ENCODE measurements at regions not wholly inside any gene's neighbourhood (a gene's known extent, or its start where the extent isn't known, plus 50 kb on each side); places are given as distances from the start of the nearest gene placed in this dataset.

DNA sequence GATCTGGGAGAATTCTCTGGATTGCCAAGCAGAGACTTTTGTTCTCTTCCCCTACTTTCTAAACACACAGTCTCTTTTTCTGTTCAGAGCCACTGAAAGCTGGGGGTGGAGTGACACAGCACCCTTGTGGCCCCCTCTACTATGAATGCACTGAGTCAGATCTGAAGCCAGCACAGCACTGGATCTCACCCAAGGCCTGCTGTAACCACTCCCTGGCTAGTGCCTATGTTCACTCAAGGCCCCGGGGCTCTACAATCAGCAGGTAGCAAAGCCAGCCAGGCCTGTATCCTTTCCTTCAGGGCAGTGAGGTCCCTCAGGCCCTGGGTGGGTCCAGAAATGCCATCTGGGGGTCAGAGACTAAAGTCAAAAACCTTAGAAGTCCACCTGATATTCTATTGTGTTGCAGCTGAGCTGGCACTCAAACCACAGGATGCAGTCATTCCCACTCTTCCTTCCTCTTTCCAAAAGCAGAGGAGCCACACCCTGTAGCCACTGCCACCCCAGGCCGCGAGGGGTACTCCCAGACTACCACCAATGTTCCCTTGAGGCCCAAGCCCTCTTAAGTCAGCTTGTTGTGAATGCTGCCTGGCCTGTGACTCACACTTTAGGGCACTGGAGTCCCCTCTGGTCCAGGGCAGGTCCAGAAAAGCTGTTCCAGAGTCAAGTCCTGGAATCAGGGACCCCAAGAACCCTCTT, 110.1 kb upstream of the RXFP2 start:
- DNase-seq (ENCODE audit: low read depth, low spot score): no peak
- in situ Hi-C loops (cut with HindIII; ENCODE audit: low pct_unique_long_range_greater_than_20kb, low sequenced_read_pairs): no loop called here

DNA sequence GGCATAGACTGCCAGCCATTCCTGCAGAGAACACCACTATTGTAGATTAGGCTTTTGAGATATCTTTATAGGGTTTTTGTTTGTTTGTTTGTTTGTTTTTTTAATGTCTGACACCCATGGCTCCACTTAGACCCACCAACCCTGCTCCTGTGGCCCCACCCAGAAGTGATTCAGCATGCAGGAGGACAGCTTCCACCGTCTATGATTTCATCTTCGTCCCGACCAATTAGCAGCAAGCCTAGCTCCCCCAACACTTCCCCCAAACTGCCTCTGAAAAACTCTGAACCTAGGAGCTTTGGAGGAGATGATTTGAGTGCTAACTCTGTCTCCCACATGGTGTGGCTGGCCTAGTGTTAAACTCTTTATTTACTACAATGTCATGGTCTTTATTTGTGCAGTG, 108.3 kb upstream of the RXFP2 start:
- DNase-seq (ENCODE audit: low read depth, low spot score): no peak
- in situ Hi-C loops (cut with HindIII; ENCODE audit: low pct_unique_long_range_greater_than_20kb, low sequenced_read_pairs): no loop called here

DNA sequence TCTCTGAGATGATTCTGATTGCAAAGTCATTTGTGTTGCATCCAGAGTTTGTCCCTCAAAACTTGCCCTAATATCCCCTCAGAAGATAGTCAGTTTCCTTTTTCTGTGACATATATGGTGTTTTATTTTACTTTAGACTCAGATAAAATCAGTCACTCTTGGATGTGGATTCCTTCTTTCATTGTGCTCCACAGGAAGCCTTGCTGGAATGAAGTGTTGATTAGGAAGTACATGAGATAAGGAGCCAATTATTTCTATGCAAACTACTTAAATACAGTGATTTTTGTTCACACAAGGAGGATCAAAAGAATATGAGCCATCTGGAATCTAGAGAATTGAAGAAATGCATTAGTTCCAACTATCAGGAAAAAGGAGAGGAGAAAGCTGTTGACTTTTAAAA, 107.6 kb upstream of the RXFP2 start:
- no peak for DNase-seq (ENCODE audit: low read depth, low spot score)
- in situ Hi-C loops (cut with HindIII; ENCODE audit: low pct_unique_long_range_greater_than_20kb, low sequenced_read_pairs): no loop called here

DNA sequence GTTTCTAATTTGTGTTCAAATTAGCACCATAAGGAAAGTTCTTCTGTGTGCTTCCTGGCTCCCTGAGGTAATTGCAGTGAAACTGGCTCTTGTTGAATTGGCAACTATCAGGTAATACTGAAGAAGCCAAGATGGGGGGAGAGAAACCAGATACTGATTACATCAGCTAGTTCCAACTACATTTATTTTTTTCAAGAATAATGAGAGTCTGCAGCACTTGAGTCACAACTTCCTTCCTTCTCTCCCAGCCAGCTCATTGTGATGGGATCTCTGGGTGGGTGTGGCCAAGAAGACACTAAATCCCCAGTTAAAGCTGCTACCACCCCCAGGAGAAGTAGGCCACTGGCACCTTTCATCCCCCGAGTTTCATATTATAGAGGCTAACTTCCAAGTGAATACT, 100.7 kb upstream of the RXFP2 start:
- no peak for DNase-seq (ENCODE audit: low read depth, low spot score)
- in situ Hi-C loops (cut with HindIII; ENCODE audit: low pct_unique_long_range_greater_than_20kb, low sequenced_read_pairs): no loop called here

DNA sequence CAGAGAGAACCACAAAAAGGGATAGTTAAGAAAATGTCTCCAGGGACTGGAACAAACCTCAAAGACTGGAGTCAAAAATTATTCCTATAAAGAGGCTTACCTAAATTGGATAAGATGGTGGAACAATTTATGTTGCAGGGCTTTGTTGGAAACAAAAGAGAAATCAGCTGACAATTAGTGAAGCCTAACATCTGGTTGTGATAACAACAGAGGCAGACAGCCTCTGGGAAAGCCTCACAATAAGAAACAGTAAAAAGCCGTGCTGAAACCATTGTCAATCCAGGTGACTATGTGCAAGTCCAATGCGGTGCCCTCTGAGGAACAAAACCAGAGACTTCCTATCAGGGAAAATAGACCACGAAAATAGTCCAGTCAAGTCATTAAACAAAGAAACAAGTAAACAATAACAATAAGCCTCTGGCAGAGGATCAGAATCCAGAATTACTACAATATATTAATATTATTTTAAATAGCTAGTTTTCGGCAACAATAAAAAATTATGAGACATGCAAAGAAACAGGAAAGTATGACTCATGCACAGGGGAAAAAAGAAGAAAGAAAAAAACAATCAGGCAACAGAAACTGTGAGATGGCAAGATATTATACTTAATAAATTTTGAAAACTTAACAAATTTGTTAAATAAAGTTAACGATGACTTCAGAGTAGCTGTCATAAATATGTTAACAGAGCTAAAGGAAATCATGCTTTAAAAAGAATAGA, 99.7 kb upstream of the RXFP2 start:
- no peak for DNase-seq (ENCODE audit: low read depth, low spot score)

DNA sequence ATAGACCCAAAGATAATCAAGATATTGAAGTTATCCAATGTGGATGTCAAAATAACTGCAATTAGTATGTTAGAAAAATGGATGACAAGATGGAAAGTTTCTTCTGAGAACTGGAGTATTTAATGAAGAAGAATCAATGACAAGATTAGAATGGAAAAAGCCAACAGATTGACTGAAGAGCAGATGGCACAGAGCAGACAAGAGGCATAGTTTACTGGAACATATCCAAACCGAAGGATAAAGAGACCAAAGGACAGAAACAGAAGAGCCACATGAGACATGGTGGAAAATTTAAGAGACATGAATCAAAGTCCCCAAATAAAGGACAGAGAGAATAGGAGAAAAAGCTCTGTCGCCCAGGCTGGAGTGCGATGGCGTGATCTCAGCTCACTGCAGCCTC, 89.6 kb upstream of the RXFP2 start:
- in situ Hi-C loops (cut with HindIII; ENCODE audit: low pct_unique_long_range_greater_than_20kb, low sequenced_read_pairs): no loop called here
- no peak for DNase-seq (ENCODE audit: low read depth, low spot score)

More for the DNA sequence above, 99.7 kb upstream of the RXFP2 start:
- in situ Hi-C loops (cut with HindIII; ENCODE audit: low pct_unique_long_range_greater_than_20kb, low sequenced_read_pairs): no loop called here

DNA sequence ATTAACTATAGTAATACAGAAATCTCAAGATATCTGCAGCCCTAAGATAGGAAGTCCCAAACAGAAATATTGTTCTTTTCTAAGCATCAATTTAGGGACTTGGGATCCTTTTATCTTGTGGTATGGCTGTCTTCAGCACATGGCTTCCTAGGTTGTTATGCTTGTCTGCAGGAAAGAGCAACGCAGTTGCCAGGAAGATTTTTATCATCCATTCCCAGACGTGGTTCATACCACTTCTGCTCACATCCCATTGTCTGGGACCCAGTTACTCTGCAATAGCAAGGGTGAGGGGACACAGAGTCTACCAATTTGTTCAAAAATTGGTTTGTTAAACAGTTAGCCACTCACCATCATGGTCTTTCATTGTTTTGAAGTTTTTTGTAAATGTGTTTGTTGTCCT, 85.6 kb upstream of the RXFP2 start:
- in situ Hi-C loops (cut with HindIII; ENCODE audit: low pct_unique_long_range_greater_than_20kb, low sequenced_read_pairs): no loop called here
- no peak for DNase-seq (ENCODE audit: low read depth, low spot score)

DNA sequence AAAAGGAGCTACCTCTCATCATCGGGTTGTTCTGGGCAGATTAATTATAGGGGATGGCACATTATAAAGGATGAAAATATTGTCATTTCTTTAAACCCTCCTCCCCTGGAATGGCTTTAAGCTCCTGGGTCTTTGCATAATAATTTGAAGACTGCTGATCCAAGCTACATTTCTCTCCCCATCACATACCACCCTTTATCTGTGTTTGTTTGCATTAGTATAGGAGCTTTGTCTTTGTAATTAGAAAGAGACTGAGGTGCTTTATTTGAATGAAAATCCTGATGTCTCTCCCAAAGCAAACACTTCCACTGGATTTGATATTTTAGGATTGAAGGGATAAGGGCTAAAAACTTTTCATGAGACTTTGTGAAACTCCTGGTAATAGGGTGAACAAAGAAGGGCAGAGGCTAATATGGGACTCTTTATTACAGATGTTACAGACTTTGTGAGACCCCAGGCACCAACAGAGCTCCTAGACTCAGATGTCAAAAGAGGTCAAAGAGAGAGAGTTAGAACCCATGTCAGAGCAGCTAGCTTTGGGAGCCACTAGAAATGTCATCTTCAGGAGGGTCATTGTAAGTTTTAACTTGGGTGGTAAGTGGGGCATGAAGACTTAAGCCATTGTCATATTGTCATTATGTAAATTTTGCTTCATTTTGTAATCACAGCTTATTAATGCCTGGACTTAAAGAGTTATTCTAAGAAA, 75.3 kb upstream of the RXFP2 start:
- in situ Hi-C loops (cut with HindIII; ENCODE audit: low pct_unique_long_range_greater_than_20kb, low sequenced_read_pairs): no loop called here
- no peak for DNase-seq (ENCODE audit: low read depth, low spot score)

DNA sequence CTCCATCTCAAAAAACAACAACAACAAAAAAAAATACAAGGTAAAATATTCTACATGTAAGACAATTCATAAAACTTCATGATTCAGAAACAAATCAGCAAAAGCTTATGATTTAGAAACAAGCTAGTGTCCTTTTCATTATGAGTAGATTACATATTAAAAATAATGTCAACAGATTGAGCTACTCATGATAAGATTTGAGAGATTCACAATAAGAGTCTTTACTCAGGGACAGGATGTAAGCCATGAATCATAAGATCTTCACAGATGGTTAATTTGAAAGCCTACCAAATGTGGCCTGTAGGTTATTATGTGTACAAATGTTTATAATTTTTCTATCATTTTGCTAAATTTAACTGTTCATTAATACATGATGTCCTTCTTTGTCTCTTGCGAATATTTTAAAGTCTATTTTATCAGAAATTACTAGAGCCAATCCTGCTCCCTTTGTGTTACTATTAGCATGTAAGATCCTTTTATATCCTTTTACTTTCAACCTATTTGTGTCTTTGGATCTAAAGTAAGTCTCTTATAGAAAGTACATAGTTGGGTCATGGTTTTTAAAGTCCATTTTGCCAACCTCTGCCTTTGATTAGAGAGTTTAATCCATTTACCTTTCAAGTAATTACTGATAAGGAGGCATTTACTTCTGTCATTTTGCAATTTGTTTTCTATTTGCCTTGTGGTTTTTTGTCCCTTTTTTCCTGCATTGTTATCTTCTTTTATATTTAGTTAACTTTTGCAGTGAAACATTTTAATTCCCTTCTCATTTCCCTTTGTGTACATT, 68.3 kb upstream of the RXFP2 start:
- in situ Hi-C loops (cut with HindIII; ENCODE audit: low pct_unique_long_range_greater_than_20kb, low sequenced_read_pairs): no loop called here
- DNase-seq (ENCODE audit: low read depth, low spot score): no peak

DNA sequence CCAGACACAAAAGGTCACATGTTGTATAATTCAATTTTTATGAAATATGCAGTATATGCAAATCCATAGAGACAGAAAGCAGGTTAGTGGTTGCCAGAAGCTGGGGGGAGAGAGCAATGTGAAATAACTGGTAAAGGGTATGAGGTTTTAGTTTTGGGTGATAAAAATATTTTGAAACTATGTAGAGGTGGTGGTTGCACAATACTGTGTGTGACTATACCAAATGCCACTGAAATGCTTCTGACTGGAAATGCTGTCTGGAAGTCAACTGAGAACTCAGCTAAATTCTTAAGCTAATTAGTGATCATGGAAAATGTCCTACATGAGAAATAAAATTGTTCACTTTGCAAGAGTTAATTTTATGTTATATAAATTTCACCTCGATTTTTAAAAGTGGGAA, 65.3 kb upstream of the RXFP2 start:
- in situ Hi-C loops (cut with HindIII; ENCODE audit: low pct_unique_long_range_greater_than_20kb, low sequenced_read_pairs): no loop called here

DNA sequence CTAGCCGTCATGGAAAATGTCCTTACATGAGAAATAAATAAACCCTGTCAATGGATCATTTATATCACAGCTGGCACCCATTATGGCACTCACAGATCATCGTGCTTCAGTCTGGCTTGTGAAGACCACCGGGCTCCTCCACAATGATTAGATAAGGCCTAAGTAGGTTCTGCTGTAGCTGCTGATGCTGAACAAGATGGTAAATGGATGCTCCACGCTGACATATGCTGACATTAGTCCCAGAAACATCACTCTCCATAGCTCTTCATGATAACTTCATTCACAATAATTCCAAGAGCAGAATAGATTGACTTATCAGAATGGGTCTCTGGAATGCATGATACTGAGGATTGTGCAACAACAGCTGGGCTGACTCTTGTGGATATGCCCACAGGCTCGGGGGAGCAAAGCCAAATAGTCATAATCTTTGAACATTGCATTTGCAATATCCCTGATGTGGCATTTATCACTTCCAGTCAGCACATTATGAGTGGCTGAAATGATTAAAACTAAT, 63.8 kb upstream of the RXFP2 start:
- in situ Hi-C loops (cut with HindIII; ENCODE audit: low pct_unique_long_range_greater_than_20kb, low sequenced_read_pairs): no loop called here
- DNase-seq (ENCODE audit: low read depth, low spot score): no peak

More for the DNA sequence above, 65.3 kb upstream of the RXFP2 start:
- DNase-seq (ENCODE audit: low read depth, low spot score): no peak

DNA sequence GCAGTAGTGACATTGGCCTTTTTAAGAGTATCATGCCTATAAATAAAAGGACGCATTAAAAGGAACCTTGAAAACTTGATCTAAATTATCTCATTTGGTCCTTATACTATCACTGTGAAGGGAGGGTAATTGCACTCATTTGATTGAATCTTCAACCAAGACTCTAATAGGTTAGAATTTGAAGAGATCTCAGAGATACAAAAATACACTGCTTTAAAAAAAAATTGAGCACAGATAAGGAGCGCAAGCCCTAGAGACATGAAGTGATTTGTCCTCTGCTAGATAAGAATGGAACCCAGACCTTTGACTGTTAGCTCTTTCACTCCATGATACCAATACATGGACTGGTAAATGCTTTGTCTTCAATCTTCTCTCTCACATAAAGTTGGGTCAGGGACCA, 58.2 kb upstream of the RXFP2 start:
- no peak for DNase-seq (ENCODE audit: low read depth, low spot score)
- in situ Hi-C loops (cut with HindIII; ENCODE audit: low pct_unique_long_range_greater_than_20kb, low sequenced_read_pairs): no loop called here

DNA sequence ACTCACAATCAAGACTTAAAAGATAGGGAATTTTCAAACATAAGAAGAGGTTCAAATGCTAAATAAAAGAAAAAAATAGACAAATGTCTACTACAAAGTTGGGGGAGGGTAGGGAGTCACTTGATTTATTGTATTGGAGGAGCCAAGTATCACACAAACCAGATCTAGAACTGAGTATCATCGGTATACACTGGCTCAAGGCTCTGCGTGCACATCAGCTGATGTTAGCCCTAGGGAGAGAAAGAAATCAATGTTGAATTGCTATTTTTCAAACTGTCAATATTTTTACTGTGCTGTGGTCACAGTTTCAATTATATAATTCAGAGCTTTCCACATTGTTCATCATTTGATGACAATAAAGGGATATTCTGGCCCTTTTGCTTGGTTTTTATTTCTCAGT, 54.9 kb upstream of the RXFP2 start:
- DNase-seq (ENCODE audit: low read depth, low spot score): no peak
- in situ Hi-C loops (cut with HindIII; ENCODE audit: low pct_unique_long_range_greater_than_20kb, low sequenced_read_pairs): no loop called here

DNA sequence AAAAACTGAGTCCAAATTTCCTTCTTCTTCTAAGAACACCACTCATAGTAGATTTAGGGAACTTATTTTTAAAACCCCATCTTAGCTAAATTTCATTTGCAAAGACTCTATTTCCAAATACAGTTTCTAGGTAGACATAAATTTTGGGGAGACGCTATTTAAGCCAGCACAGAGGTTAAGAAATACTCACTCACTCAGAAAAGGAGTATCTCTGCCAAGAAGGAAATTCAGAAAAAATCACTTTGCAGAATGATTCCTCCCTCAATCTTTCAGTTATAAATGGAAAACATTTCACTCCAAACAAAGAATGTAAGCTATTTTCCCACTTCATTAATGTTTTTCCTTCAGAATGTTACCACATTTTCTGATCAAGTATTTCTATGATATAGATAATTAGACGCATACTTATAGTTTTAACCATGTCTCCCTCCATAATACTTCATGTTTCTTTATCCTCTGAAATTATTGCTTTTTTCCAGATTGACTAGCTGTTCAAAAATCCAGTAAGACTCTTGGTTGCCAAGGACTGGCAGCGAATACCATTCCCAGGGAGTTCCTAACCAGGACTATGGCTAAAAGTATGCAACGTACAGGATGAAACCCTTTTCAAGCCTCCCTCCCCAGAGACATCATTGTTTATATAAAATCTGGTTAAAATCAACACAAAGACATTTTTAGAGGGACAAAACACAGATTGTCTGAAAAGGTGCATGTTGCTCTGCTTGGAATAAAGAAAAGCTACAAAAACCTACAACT, 52.5 kb upstream of the RXFP2 start:
- in situ Hi-C loops (cut with HindIII; ENCODE audit: low pct_unique_long_range_greater_than_20kb, low sequenced_read_pairs): no loop called here

More for the DNA sequence above, 52.5 kb upstream of the RXFP2 start:
- DNase-seq (ENCODE audit: low read depth, low spot score): no peak

Measured in SK-MEL-5 (cell line).